HAP-1 (cell line): ENCODE measurements at regions not wholly inside any gene's neighbourhood (a gene's known extent, or its start where the extent isn't known, plus 50 kb on each side); places are given as distances from the start of the nearest gene placed in this dataset.

Source experiments
- DNase-seq, 2 experiments: peaks; one replicate each; pipeline ENCODE4 v3.0.0-alpha.2; 2016 to 2020; ENCODE audit warnings: low spot score in 2 of 2
- H3K27me3 ChIP-seq: fragments of 250-450 bp; sonication (Bioruptor Pico); 2 replicates; pipeline ENCODE4 v1.5.1; 2020; ENCODE audit warnings: low read depth, mild to moderate bottlenecking, moderate library complexity
- H3K36me3 ChIP-seq: fragments of 250-450 bp; sonication (Bioruptor Pico); replicated peaks from 2 replicates; pipeline ENCODE4 v1.5.1; 2020; ENCODE audit warnings: mild to moderate bottlenecking
- H3K4me1 ChIP-seq: fragments of 250-450 bp; sonication (Bioruptor Pico); 2 replicates; pipeline ENCODE4 v1.5.1; 2020; ENCODE audit warnings: mild to moderate bottlenecking
- H3K4me3 ChIP-seq: fragments of 250-450 bp; sonication (Bioruptor Pico); 2 replicates; pipeline ENCODE4 v1.5.1; 2020; ENCODE audit warnings: mild to moderate bottlenecking, moderate library complexity
- H3K9me3 ChIP-seq: fragments of 250-450 bp; sonication (Bioruptor Pico); 2 replicates; pipeline ENCODE4 v1.5.1; 2020; ENCODE audit warnings: mild to moderate bottlenecking, moderate library complexity
- in situ Hi-C: fragments of 300-500 bp; cut with MboI; formaldehyde crosslinking; loops from 3 replicates; pipeline ENCODE4 v1.14.3; 2020; ENCODE audit warnings: low sequenced_read_pairs, inconsistent platforms, mixed read lengths

DNA sequence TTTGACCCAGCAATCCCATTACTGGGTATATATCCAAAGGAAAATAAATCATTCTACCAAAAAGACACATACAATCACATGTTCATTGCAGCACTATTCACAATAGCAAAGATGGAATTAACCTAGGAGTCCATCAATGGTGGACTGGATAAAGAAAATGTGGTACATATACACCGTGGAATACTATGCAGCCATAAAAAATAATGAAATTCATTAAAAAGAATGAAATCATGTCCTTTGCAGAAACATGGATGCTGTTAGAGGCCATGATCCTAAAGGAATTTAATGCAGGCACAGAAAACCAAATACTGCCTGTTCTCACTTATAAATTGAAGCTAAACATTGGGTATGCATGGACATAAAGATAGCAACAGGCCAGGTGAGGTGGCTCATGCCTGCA, 61.9 kb upstream of the BMP6 start:
- DNase-seq: no peak
- H3K4me1 ChIP-seq: no peaks in the 10 kb centered on the region
- no peaks in the 10 kb centered on the region for H3K9me3 ChIP-seq
- H3K36me3 ChIP-seq: no peaks in the 10 kb centered on the region
- in situ Hi-C loops: no loop called here
- no peak overlapping the region for H3K4me3 ChIP-seq
- 0 out of 2 replicates have a peak, but pooled peaks cover 3% of the 10 kb centered on the region for H3K27me3 ChIP-seq

GRCh38 chr6:7668936-7669335, 57.0 kb upstream of the BMP6 start:
- no peak for DNase-seq
- no peak overlapping the region for H3K4me3 ChIP-seq
- no peaks in the 10 kb centered on the region for H3K36me3 ChIP-seq
- H3K27me3 ChIP-seq: 0 out of 2 replicates have a peak, but pooled peaks cover 3% of the 10 kb centered on the region
- in situ Hi-C loops: no loop called here
- H3K4me1 ChIP-seq: no peaks in the 10 kb centered on the region
- no peaks in the 10 kb centered on the region for H3K9me3 ChIP-seq

DNA sequence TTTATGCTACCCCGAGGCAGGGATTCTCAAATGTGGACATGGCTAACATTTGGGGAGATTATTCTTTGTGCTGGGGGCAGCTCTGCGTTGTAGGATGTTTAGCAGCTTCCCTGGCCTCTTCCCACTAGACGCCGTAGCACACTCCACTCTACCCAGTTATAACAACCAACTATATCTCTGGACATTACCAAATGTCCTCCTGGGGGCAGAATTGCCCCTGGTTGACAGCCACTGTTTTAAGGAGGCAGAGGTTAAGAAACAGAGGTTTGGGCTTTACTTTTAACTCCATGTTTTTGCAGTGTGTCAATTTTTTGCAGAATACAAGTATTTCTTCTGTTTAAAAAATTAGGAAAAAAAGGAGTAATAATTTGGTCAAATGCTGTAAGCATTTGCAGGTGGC, 56.2 kb upstream of the BMP6 start:
- Histone ChIP-seq H3K4me3 (no peak overlapping the region), H3K27me3 (0 out of 2 replicates have a peak, but pooled peaks cover 3% of the 10 kb centered on the region), H3K4me1 (no peaks in the 10 kb centered on the region), H3K36me3 (no peaks in the 10 kb centered on the region), H3K9me3 (no peaks in the 10 kb centered on the region)
- in situ Hi-C loops: no loop called here
- DNase-seq: no peak

- DNase-seq: no peak
- Histone ChIP-seq H3K4me3 (no peak overlapping the region), H3K9me3 (no peaks in the 10 kb centered on the region), H3K4me1 (no peaks in the 10 kb centered on the region), H3K27me3 (no peaks in the 10 kb centered on the region), H3K36me3 (no peaks in the 10 kb centered on the region)
- in situ Hi-C loops: no loop called here
These were observed 54.8 kb upstream of the BMP6 start for GRCh38 chr6:7671076-7671475.

DNA sequence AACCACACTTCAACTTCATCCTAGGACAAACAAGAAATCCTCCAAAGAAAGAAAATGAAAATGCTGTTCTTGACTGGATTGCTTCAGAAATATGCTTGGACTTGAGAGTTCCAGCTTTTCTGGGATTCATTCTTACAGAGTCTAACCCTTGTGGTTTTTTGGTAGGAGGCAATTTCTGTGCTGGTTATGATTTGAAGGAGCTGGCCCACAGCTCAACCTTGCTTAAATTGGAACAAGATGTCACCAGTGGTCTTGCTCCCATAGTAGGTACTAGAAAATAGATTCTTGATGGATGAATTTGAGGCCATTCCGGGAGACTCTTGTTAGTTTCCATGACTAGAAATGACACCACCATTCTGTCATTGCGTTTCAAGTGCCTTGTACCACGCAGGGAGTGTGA, 54.3 kb upstream of the BMP6 start:
- Histone ChIP-seq H3K4me1 (no peaks in the 10 kb centered on the region), H3K9me3 (no peaks in the 10 kb centered on the region), H3K27me3 (no peaks in the 10 kb centered on the region), H3K36me3 (no peaks in the 10 kb centered on the region), H3K4me3 (no peak overlapping the region)
- in situ Hi-C loops: no loop called here
- DNase-seq: no peak

DNA sequence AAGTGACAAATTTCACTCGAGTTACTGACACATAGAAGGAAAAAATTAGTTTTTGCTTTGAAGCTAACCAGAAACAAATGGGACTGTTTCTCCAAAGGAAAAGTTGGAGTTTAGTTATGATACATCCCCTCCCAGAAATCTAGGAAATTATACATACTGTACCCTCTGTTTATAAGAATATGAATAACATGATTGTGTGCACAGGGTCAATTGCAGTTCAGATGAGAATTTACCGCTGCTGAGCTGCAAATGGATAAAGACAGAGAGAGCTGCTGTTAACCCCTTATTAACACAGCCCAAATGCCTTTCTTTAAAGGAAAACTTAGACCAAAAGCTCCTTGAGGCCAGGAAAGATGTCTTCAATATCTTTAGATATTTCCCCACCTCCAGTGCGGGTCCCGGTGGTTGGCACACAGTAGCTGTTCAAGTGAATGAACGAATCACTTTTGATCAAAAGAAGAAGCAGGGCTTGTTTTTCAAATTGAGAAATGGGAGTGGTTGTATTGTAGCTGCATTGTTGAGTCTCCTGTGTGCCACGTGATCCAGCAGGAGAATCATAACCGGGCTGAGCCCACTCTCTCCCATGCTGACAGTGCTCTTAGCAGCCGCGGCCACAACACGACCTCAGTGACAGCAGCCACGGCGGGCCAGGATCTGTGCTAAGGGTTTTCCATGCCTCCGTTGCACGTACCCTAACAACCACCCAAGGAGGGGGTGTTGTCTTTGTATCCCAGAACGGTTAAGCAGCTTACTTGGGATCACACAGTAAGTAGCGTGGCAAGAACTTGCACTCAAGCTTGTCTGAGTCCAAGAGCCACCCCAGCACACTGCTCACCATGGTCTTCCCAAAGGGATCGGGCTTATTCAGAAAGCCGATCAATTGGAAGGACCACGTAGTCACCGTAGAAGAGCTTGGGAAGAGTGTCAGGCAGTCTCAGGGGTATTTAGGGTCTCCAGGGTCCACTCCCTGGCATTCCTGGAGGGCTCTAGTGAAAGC, 53.5 kb upstream of the BMP6 start:
- Histone ChIP-seq H3K36me3 (no peaks in the 10 kb centered on the region), H3K27me3 (no peaks in the 10 kb centered on the region), H3K4me1 (no peaks in the 10 kb centered on the region), H3K9me3 (no peaks in the 10 kb centered on the region), H3K4me3 (no peak overlapping the region)
- DNase-seq: no peak
- in situ Hi-C loops: no loop called here

GRCh38 chr6:7673063-7673536, 52.8 kb upstream of the BMP6 start:
- in situ Hi-C loops: no loop called here
- Histone ChIP-seq H3K36me3 (no peaks in the 10 kb centered on the region), H3K9me3 (no peaks in the 10 kb centered on the region), H3K4me3 (no peak overlapping the region), H3K4me1 (no peaks in the 10 kb centered on the region), H3K27me3 (no peaks in the 10 kb centered on the region)
- DNase-seq: peak in 1 of 2 experiments; percentile 70

DNA sequence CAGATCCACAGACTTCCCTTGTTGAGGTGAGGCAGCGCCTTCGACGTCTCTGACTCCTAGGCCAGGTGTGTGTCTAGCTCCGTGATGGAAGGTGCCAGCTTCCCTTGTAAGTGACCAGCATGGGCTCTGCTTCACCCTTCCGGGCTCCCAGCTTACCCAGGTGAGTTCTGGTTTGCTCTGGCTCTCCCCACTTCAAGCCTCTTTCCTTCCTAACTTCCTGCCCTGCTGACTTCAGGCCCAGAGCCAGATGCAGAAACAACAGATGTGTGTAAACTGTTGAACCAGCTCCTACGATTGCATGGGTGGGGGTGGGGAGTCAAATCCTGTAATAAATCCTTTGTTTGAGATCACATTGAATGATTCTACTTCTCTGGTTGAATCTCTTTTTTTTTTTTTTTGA, 51.6 kb upstream of the BMP6 start:
- Histone ChIP-seq H3K36me3 (no peaks in the 10 kb centered on the region), H3K27me3 (no peaks in the 10 kb centered on the region), H3K9me3 (no peaks in the 10 kb centered on the region), H3K4me3 (no peak overlapping the region), H3K4me1 (no peaks in the 10 kb centered on the region)
- DNase-seq: no peak
- in situ Hi-C loops: no loop called here

- Histone ChIP-seq H3K27me3 (no peaks in the 10 kb centered on the region), H3K9me3 (no peaks in the 10 kb centered on the region), H3K4me3 (no peak overlapping the region), H3K36me3 (no peaks in the 10 kb centered on the region), H3K4me1 (no peaks in the 10 kb centered on the region)
- in situ Hi-C loops: no loop called here
- no peak for DNase-seq
These were observed 50.5 kb upstream of the BMP6 start for GRCh38 chr6:7675353-7675945.
